B cell (primary cell): ENCODE measurements at regions not wholly inside any gene's neighbourhood (a gene's known extent, or its start where the extent isn't known, plus 50 kb on each side); places are given as distances from the start of the nearest gene placed in this dataset.

Experiments
- ATAC-seq: fragments of 200-7000 bp; cut with Tn5 transposase; one replicate; pipeline ENCODE4 v1.10.0; 2021; ENCODE audit warnings: low read depth, mild to moderate bottlenecking, moderate number of reproducible peaks, moderate library complexity
- CTCF ChIA-PET: fragments of 350-600 bp; sonication (Branson Sonifier 250); formaldehyde crosslinking; loops from one replicate; lab custom pipeline; 2021; ENCODE audit warnings: antibody characterized with exemption, inconsistent platforms; lab: Charles Lee
- POLR2A ChIA-PET: fragments of 350-600 bp; sonication (Branson Sonifier 250); formaldehyde crosslinking; loops from one replicate; lab custom pipeline; 2021; ENCODE audit warnings: antibody characterized with exemption; lab: Charles Lee
- DNase-seq: peaks from one replicate; pipeline ENCODE4 v3.0.0; 2013
- H2AFZ ChIP-seq: 2 replicates; pipeline ENCODE4 v1.6.1; 2012; ENCODE audit warnings: mild to moderate bottlenecking, low read depth, low read length; ENCODE audit not compliant: insufficient read depth, poor library complexity, severe bottlenecking
- H3K27ac ChIP-seq, 2 donors: 1 replicate in 1 of 2; 2 replicates in 1 of 2; pipeline ENCODE4 v1.5.1; 2012 to 2013; ENCODE audit warnings: low read length in 2 of 2, mild to moderate bottlenecking in 2 of 2, moderate library complexity in 1 of 2
- H3K27me3 ChIP-seq, 4 experiments: fragments of 200-600 bp in 1 of 4; sonication (generic) in 1 of 4; replicated peaks in 1 of 4; 1 replicate in 2 of 4; 2 replicates in 2 of 4; pipeline versions ENCODE4 v1.6.1 to v1.7.0; 2013 to 2016; ENCODE audit warnings: low read length in 3 of 4, mild to moderate bottlenecking in 2 of 4, mixed read lengths in 1 of 4, moderate library complexity in 1 of 4; ENCODE audit not compliant: insufficient read depth in 4 of 4, control insufficient read depth in 3 of 4; ENCODE audit errors: control extremely low read depth in 1 of 4
- H3K36me3 ChIP-seq, 2 experiments: replicated peaks in 1 of 2; 1 replicate in 1 of 2; 2 replicates in 1 of 2; pipeline versions ENCODE4 v1.6.1 to v1.7.1; 2013; ENCODE audit warnings: low read length in 1 of 2; ENCODE audit not compliant: insufficient read depth in 2 of 2, control insufficient read depth in 1 of 2; ENCODE audit errors: control extremely low read depth in 1 of 2, extremely low read depth in 1 of 2
- H3K4me1 ChIP-seq, 2 donors: fragments of 200-600 bp in 1 of 2; sonication (generic) in 1 of 2; 1 replicate in 1 of 2; 2 replicates in 1 of 2; pipeline versions ENCODE4 v1.5.1 to v1.6.1; 2013 to 2017; ENCODE audit warnings: low read length in 2 of 2; ENCODE audit not compliant: control insufficient read depth in 2 of 2, insufficient read depth in 2 of 2
- H3K4me2 ChIP-seq: replicated peaks from 2 replicates; pipeline ENCODE3; 2012; ENCODE audit warnings: mild to moderate bottlenecking, low read depth, low read length; ENCODE audit not compliant: poor library complexity, severe bottlenecking
- H3K4me3 ChIP-seq, 5 experiments: fragments of 200-600 bp in 1 of 5; sonication (generic) in 1 of 5; 1 replicate in 3 of 5; 2 replicates in 2 of 5; pipeline versions ENCODE4 v1.5.1 to v1.7.0; 2011 to 2016; ENCODE audit warnings: low read length in 4 of 5, mild to moderate bottlenecking in 4 of 5, low read depth in 2 of 5, control low read depth in 1 of 5, moderate library complexity in 1 of 5; ENCODE audit not compliant: insufficient read depth in 1 of 5; ENCODE audit errors: control extremely low read depth in 1 of 5, extremely low read depth in 1 of 5
- H3K79me2 ChIP-seq: fragments of 200-600 bp; sonication (generic); one replicate; pipeline ENCODE4 v1.6.0; 2016; ENCODE audit warnings: low read length; ENCODE audit not compliant: control insufficient read depth, insufficient read depth
- H3K9ac ChIP-seq: fragments of 200-600 bp; sonication (generic); 2 replicates; pipeline ENCODE4 v1.6.1; 2017; ENCODE audit warnings: mild to moderate bottlenecking, low read length, moderate library complexity
- H3K9me3 ChIP-seq, 3 donors: one replicate each; pipeline versions ENCODE4 v1.6.1 to v1.7.1; 2013; ENCODE audit warnings: low read length in 2 of 3; ENCODE audit not compliant: control insufficient read depth in 2 of 3, insufficient read depth in 1 of 3; ENCODE audit errors: control extremely low read depth in 1 of 3
- H4K20me1 ChIP-seq: 2 replicates; pipeline ENCODE4 v1.6.0; 2012; ENCODE audit warnings: mild to moderate bottlenecking, low read length; ENCODE audit not compliant: insufficient read depth, control insufficient read depth, poor library complexity, severe bottlenecking
- H3K27ac Mint-ChIP-seq: one replicate; pipeline ENCODE4 v1.8.0; 2021; ENCODE audit warnings: mixed read lengths
- H3K27me3 Mint-ChIP-seq: one replicate; pipeline ENCODE4 v1.8.0; 2021; ENCODE audit warnings: mixed read lengths
- H3K4me1 Mint-ChIP-seq: one replicate; pipeline ENCODE4 v1.8.0; 2021; ENCODE audit warnings: mixed read lengths
- H3K4me3 Mint-ChIP-seq: one replicate; pipeline ENCODE4 v1.8.0; 2021; ENCODE audit warnings: mixed read lengths
- H3K9me3 Mint-ChIP-seq: one replicate; pipeline ENCODE4 v1.8.0; 2022; ENCODE audit warnings: mixed read lengths; ENCODE audit not compliant: insufficient read depth
- CTCF ChIP-seq: fragments of 200-600 bp; IDR thresholded peaks from one replicate; pipeline ENCODE4 v1.8.0; 2022; ENCODE audit warnings: antibody characterized with exemption, mild to moderate bottlenecking
- EZH2 ChIP-seq: IDR thresholded peaks from 2 replicates; pipeline ENCODE4 v1.6.1; 2012; ENCODE audit warnings: borderline replicate concordance, low read depth, mild to moderate bottlenecking, moderate library complexity, low read length; ENCODE audit not compliant: insufficient read depth, poor library complexity, severe bottlenecking
- WGBS: methylation state at CpG from one replicate; pipeline ENCODE4 v1.1.5; 2013; ENCODE audit warnings: missing lambda C conversion rate; ENCODE audit not compliant: insufficient coverage; 5-methylcytosine and 5-hydroxymethylcytosine counted together
- intact Hi-C: fragments of 100-400 bp; cut with micrococcal nuclease; formaldehyde crosslinking; loops from one replicate; pipeline ENCODE4 v1.10.0; 2022

GRCh38 chr2:222794585-222795449 is 66.0 kb upstream of the ACSL3 start:
- Mint-ChIP-seq H3K4me3 (no peak overlapping the region), H3K9me3 (no peaks in the 10 kb centered on the region), H3K27ac (no peak overlapping the region), H3K27me3 (peaks cover 6% of the 10 kb centered on the region), H3K4me1 (peaks cover 2% of the 10 kb centered on the region)
- intact Hi-C loops = no loop called here
- WGBS = 77% methylated on average over 7 of the region's 10 CpGs
- no peak for ATAC-seq
- H4K20me1 ChIP-seq = no peaks in the 10 kb centered on the region
- ChIA-PET CTCF (no interaction called here), POLR2A (no interaction called here)
- H2AFZ ChIP-seq = no peak overlapping the region
- TF ChIP-seq CTCF (no peak), EZH2 (no peak)
- no peak overlapping the region for H3K4me3 ChIP-seq
- H3K79me2 ChIP-seq = no peaks in the 10 kb centered on the region
- no peak overlapping the region for H3K27ac ChIP-seq
- H3K4me1 ChIP-seq = peaks cover 2 to 5% of the 10 kb centered on the region in 2 donors
- H3K36me3 ChIP-seq = no peaks in the 10 kb centered on the region
- H3K4me2 ChIP-seq = no peak overlapping the region
- no peaks in the 10 kb centered on the region for H3K9me3 ChIP-seq
- no peak for DNase-seq
- no peaks in the 10 kb centered on the region for H3K27me3 ChIP-seq
- no peak overlapping the region for H3K9ac ChIP-seq
